ENCODE measurements at regions not wholly inside any gene's neighbourhood (a gene's known extent, or its start where the extent isn't known, plus 50 kb on each side); places are given as distances from the start of the nearest gene placed in this dataset.

- no peak overlapping the region for H3K27ac ChIP-seq
- H3K9me3 ChIP-seq: no peaks in the 10 kb centered on the region
- TF ChIP-seq CTCF (IDR thresholded peaks at IDR 0.05): no peak
- no peak for DNase-seq (ENCODE audit: low spot score)
- no peaks in the 10 kb centered on the region for H3K27me3 ChIP-seq
- H3K4me1 ChIP-seq: no peaks in the 10 kb centered on the region
- no peaks in the 10 kb centered on the region for H3K36me3 ChIP-seq
- no peak overlapping the region for H3K4me3 ChIP-seq
Measured at GRCh38 chr5:167643631-167644280, 647.7 kb upstream of the WWC1 start.

- Histone ChIP-seq H3K9me3 (no peaks in the 10 kb centered on the region), H3K4me3 (no peak overlapping the region), H3K27ac (no peak overlapping the region), H3K36me3 (no peaks in the 10 kb centered on the region), H3K4me1 (no peaks in the 10 kb centered on the region), H3K27me3 (no peaks in the 10 kb centered on the region)
- no peak for DNase-seq (ENCODE audit: low spot score)
- TF ChIP-seq CTCF (IDR thresholded peaks at IDR 0.05): no peak
Measured at GRCh38 chr5:167644619-167645018, 646.8 kb upstream of the WWC1 start.

GRCh38 chr5:167649471-167649870, 642.0 kb upstream of the WWC1 start:
- no peaks in the 10 kb centered on the region for H3K9me3 ChIP-seq
- TF ChIP-seq CTCF (IDR thresholded peaks at IDR 0.05): no peak
- no peak for DNase-seq (ENCODE audit: low spot score)
- no peak overlapping the region for H3K27ac ChIP-seq
- no peaks in the 10 kb centered on the region for H3K4me1 ChIP-seq
- no peaks in the 10 kb centered on the region for H3K36me3 ChIP-seq
- H3K4me3 ChIP-seq: no peak overlapping the region
- H3K27me3 ChIP-seq: no peaks in the 10 kb centered on the region

- DNase-seq (ENCODE audit: low spot score): no peak
- Histone ChIP-seq H3K27me3 (no peaks in the 10 kb centered on the region), H3K27ac (no peak overlapping the region), H3K9me3 (no peaks in the 10 kb centered on the region), H3K36me3 (no peaks in the 10 kb centered on the region), H3K4me1 (no peaks in the 10 kb centered on the region), H3K4me3 (no peak overlapping the region)
- TF ChIP-seq CTCF (IDR thresholded peaks at IDR 0.05): no peak
Measured at GRCh38 chr5:167652690-167653089, 638.8 kb upstream of the WWC1 start.

GRCh38 chr5:167653645-167654106, 637.8 kb upstream of the WWC1 start:
- Histone ChIP-seq H3K4me3 (no peak overlapping the region), H3K27me3 (no peaks in the 10 kb centered on the region), H3K9me3 (no peaks in the 10 kb centered on the region), H3K27ac (no peak overlapping the region), H3K4me1 (no peaks in the 10 kb centered on the region), H3K36me3 (no peaks in the 10 kb centered on the region)
- no peak for TF ChIP-seq CTCF (IDR thresholded peaks at IDR 0.05)
- no peak for DNase-seq (ENCODE audit: low spot score)

- no peak for TF ChIP-seq CTCF (IDR thresholded peaks at IDR 0.05)
- no peaks in the 10 kb centered on the region for H3K9me3 ChIP-seq
Measured at GRCh38 chr5:167657016-167657415, 634.4 kb upstream of the WWC1 start.

More at GRCh38 chr5:167657016-167657415, 634.4 kb upstream of the WWC1 start:
- no peak overlapping the region for H3K27ac ChIP-seq
- no peaks in the 10 kb centered on the region for H3K36me3 ChIP-seq
- no peaks in the 10 kb centered on the region for H3K4me1 ChIP-seq
- DNase-seq (ENCODE audit: low spot score): no peak
- H3K27me3 ChIP-seq: no peaks in the 10 kb centered on the region
- H3K4me3 ChIP-seq: no peak overlapping the region
